Glutamatergic neuron (in vitro differentiated cells): ENCODE measurements at regions not wholly inside any gene's neighbourhood (a gene's known extent, or its start where the extent isn't known, plus 50 kb on each side); places are given as distances from the start of the nearest gene placed in this dataset.

Experiments
- DNase-seq: peaks from one replicate; pipeline ENCODE4 v3.0.0; 2022
- H3K27ac Mint-ChIP-seq: one replicate; pipeline ENCODE4 v1.8.0; 2020; ENCODE audit warnings: mild to moderate bottlenecking, mixed read lengths, inconsistent platforms; ENCODE audit not compliant: unreplicated experiment
- H3K27me3 Mint-ChIP-seq: one replicate; pipeline ENCODE4 v1.8.0; 2020; ENCODE audit warnings: mild to moderate bottlenecking, moderate library complexity, mixed read lengths, inconsistent platforms; ENCODE audit not compliant: unreplicated experiment
- H3K36me3 Mint-ChIP-seq: one replicate; pipeline ENCODE4 v1.8.0; 2020; ENCODE audit warnings: mild to moderate bottlenecking, mixed read lengths, inconsistent platforms; ENCODE audit not compliant: unreplicated experiment
- H3K4me1 Mint-ChIP-seq: one replicate; pipeline ENCODE4 v1.8.0; 2020; ENCODE audit warnings: mild to moderate bottlenecking, low read depth, mixed read lengths, inconsistent platforms; ENCODE audit not compliant: unreplicated experiment
- H3K4me3 Mint-ChIP-seq: one replicate; pipeline ENCODE4 v1.8.0; 2020; ENCODE audit warnings: mild to moderate bottlenecking, mixed read lengths, inconsistent platforms; ENCODE audit not compliant: unreplicated experiment
- H3K9me3 Mint-ChIP-seq: one replicate; pipeline ENCODE4 v1.8.0; 2020; ENCODE audit warnings: mild to moderate bottlenecking, moderate library complexity, mixed read lengths, inconsistent platforms; ENCODE audit not compliant: unreplicated experiment
- TF ChIP-seq, protein P1 (sequence below): fragments of 200-600 bp; sonication (generic); IDR thresholded peaks from one replicate; pipeline ENCODE4 v1.5.0; 2021; ENCODE audit not compliant: partially characterized antibody, unreplicated experiment

DNA sequence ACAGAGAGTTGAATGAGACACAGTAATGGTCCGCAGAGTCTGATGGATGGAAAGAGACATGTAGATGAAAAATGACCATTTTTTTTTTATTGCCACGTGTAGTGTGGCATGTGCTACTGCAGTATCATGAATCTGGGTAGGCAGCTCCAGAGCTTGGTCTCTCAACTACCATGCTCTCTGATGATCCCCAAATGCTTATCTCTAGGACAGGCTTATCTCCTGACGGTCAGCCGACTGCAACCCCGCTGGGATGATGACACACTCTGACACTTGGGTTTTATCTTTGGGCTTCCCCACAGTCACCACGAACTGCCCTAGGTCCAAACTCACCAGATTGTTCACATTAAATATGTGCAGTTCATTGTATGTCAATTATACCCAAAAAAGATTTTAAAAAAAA lies 239.7 kb downstream of the QDPR start:
- TF ChIP-seq, protein P1, sequence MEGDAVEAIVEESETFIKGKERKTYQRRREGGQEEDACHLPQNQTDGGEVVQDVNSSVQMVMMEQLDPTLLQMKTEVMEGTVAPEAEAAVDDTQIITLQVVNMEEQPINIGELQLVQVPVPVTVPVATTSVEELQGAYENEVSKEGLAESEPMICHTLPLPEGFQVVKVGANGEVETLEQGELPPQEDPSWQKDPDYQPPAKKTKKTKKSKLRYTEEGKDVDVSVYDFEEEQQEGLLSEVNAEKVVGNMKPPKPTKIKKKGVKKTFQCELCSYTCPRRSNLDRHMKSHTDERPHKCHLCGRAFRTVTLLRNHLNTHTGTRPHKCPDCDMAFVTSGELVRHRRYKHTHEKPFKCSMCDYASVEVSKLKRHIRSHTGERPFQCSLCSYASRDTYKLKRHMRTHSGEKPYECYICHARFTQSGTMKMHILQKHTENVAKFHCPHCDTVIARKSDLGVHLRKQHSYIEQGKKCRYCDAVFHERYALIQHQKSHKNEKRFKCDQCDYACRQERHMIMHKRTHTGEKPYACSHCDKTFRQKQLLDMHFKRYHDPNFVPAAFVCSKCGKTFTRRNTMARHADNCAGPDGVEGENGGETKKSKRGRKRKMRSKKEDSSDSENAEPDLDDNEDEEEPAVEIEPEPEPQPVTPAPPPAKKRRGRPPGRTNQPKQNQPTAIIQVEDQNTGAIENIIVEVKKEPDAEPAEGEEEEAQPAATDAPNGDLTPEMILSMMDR: no peak
- no peak overlapping the region for H3K27ac Mint-ChIP-seq
- DNase-seq: no peak
- H3K27me3 Mint-ChIP-seq: no peaks in the 10 kb centered on the region
- H3K36me3 Mint-ChIP-seq: no peaks in the 10 kb centered on the region
- no peak overlapping the region for H3K4me3 Mint-ChIP-seq
- H3K9me3 Mint-ChIP-seq: no peaks in the 10 kb centered on the region
- H3K4me1 Mint-ChIP-seq: no peaks in the 10 kb centered on the region

DNA sequence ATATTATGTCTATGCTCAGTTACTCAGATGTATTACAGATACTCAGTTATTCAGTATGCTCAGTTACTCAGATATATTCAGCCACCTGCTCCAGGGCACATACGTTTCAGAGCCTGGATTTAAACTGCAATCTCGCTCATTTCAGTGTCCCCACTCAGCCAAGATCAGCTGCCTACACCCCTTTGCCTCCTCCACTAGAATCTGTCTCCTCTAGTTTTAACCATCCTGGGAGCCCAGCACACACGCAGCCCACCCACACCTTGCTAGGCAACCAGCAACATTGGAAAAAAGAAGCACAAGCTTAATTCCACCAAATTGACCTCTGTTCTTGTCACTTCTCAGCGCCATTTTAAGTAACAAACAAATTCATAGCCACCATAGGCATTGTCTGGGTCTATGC lies 246.2 kb downstream of the QDPR start:
- no peak overlapping the region for H3K4me3 Mint-ChIP-seq
- no peaks in the 10 kb centered on the region for H3K9me3 Mint-ChIP-seq
- no peak overlapping the region for H3K27ac Mint-ChIP-seq
- TF ChIP-seq, protein P1: no peak
- H3K27me3 Mint-ChIP-seq: no peaks in the 10 kb centered on the region
- no peak for DNase-seq
- H3K4me1 Mint-ChIP-seq: no peaks in the 10 kb centered on the region
- H3K36me3 Mint-ChIP-seq: no peaks in the 10 kb centered on the region

DNA sequence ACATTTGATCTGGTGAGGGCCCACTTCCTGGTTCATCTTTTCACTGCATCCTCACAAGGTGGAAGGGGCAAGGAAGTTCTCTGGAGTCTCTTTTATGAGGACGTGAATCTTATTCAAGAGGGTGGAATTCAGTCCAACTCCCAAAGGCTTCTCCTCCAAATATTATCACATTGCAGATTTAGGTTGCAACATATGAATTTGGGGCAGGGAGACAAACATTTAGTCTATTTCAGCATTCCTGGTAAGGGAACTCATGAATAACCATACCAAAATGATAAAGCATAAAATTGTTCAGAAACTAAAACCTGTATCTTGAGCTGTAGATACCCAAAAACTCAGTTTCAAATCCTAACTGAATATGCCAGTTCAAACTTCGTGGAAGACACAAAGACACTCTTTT lies 246.8 kb downstream of the QDPR start:
- Mint-ChIP-seq H3K27me3 (no peaks in the 10 kb centered on the region), H3K9me3 (no peaks in the 10 kb centered on the region), H3K4me1 (no peaks in the 10 kb centered on the region), H3K27ac (no peak overlapping the region), H3K36me3 (no peaks in the 10 kb centered on the region), H3K4me3 (no peak overlapping the region)
- no peak for DNase-seq
- TF ChIP-seq, protein P1: no peak

DNA sequence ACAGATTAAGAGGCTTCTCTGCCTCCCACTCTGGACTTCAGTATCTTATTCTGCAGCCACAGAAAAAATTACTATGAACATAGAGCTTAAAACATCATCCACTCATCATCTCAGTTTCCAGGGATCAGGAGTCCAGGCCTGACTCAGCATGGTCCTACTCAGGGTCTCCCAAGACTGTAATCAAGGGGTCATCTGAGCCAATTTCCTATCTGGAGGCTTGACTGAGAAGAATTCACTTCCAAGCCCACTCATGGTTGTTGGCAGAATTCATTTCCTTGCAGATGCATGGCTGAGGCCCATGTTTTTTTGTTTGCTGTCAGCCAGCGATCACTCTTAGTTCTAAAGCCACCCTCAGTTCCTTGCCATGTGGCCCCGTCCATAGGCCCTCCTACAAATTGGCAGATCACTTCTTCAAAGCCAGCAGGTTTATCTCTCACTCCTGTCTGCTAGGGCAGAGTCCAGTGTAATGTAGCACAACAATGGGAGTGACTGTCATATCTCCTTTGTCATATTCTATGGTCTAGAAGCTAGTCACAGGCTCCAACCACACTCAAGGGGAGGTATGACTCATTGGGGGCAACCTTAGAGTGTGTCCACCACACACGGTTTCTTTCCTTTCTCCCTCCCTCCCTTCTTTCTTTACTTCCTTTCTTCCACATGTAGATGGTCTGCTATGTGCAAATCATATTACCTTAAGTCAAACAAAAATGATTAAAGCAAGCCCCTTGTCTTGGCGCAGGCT lies 251.6 kb downstream of the QDPR start:
- Mint-ChIP-seq H3K27ac (no peak overlapping the region), H3K9me3 (peaks cover 1% of the 10 kb centered on the region), H3K4me3 (no peak overlapping the region), H3K27me3 (no peaks in the 10 kb centered on the region), H3K4me1 (no peaks in the 10 kb centered on the region), H3K36me3 (no peaks in the 10 kb centered on the region)
- DNase-seq: no peak
- TF ChIP-seq, protein P1: no peak

DNA sequence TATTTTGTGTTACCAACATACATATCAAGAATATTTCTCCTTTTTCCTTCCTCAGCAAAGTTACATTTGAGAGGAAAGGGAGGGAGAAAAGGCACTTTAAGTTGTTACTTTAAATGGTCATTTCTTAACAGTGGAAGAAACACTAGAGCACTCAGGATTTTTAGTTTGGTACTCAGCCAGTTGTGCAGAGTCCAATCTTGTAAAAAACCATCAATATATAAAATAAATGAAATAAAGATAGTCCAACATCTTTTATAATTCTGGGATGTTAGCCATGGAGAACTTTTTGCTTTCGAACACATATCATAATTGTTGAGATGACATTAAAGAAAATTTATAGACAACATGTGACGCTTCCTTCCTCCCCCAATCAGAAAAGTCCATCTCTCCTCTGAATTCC lies 253.8 kb downstream of the QDPR start:
- no peak for DNase-seq
- H3K27ac Mint-ChIP-seq: no peak overlapping the region
- H3K4me3 Mint-ChIP-seq: no peak overlapping the region
- H3K27me3 Mint-ChIP-seq: no peaks in the 10 kb centered on the region
- no peaks in the 10 kb centered on the region for H3K36me3 Mint-ChIP-seq
- H3K4me1 Mint-ChIP-seq: no peaks in the 10 kb centered on the region
- H3K9me3 Mint-ChIP-seq: peaks cover 1% of the 10 kb centered on the region
- TF ChIP-seq, protein P1: no peak
